ENCODE measurements at regions not wholly inside any gene's neighbourhood (a gene's known extent, or its start where the extent isn't known, plus 50 kb on each side); places are given as distances from the start of the nearest gene placed in this dataset.

DNA sequence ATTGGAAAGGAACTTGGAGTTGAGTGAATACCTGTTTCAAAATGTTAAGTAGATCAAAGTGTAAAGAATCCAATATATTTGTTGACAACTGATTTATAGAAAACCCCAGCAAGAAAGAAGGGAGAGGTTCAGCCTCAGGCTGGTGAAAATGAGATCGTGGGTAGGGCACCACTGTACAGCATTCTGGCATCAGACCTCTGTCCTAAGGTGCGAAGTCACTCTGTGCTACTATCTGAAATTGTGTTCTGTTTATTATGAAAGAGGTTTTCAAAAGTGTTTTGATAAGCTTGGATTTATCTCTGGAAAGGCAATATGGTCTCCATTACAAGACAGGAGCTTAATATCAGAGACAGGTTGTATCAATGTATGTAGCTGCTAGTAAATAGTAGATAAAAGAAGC is 80.5 kb upstream of the MAP4K3 start:
- 98% methylated on average over 2 of the region's 2 CpGs for WGBS
- no peaks in the 10 kb centered on the region for H3K36me3 ChIP-seq (ENCODE audit: control insufficient read depth in 2 of 2, insufficient read depth in 2 of 2, low read length in 1 of 2)
- no peak overlapping the region for H3K4me3 ChIP-seq (ENCODE audit: low read length in 2 of 2)
- peaks cover 0 to 3% of the 10 kb centered on the region in 2 donors for H3K4me1 ChIP-seq (ENCODE audit: control insufficient read depth in 2 of 2, insufficient read depth in 2 of 2, low read length in 2 of 2)
- no peak overlapping the region for H3K27ac ChIP-seq (ENCODE audit: low read depth in 1 of 2, low read length in 1 of 2)
- peaks cover 0 to 9% of the 10 kb centered on the region in 2 donors for H3K9me3 ChIP-seq (ENCODE audit: control insufficient read depth in 2 of 2, insufficient read depth in 1 of 2, low read length in 1 of 2)
- DNase-seq (ENCODE audit: low read depth in 6 of 9, low spot score in 9 of 9), result no peak
- no peaks in the 10 kb centered on the region for H3K27me3 ChIP-seq (ENCODE audit: control insufficient read depth in 2 of 2, insufficient read depth in 1 of 2, low read length in 1 of 2)

DNA sequence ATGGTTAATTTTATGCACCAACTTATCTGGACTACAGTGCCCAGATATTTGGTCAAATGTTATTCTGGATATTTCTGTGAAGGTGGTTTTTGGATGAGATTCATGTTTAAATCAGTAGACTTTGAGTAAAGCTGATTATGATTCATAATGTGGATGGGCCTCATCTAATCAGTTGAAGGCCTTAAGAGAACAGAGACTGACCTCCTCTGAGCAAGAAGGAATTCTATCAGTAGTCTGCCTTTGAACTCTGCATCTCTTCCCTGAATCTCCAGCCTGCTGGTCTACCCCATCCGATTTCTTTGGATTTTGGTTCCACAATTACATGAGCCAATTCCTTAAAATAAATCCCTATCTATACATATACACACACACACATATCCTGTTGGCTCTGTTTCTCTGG is 82.8 kb upstream of the MAP4K3 start:
- H3K4me1 ChIP-seq (ENCODE audit: control insufficient read depth in 2 of 2, insufficient read depth in 2 of 2, low read length in 2 of 2), result peaks cover 0 to 3% of the 10 kb centered on the region in 2 donors
- H3K9me3 ChIP-seq (ENCODE audit: control insufficient read depth in 2 of 2, insufficient read depth in 1 of 2, low read length in 1 of 2), result peaks cover 0 to 9% of the 10 kb centered on the region in 2 donors
- H3K27ac ChIP-seq (ENCODE audit: low read depth in 1 of 2, low read length in 1 of 2), result no peak overlapping the region
- no peaks in the 10 kb centered on the region for H3K36me3 ChIP-seq (ENCODE audit: control insufficient read depth in 2 of 2, insufficient read depth in 2 of 2, low read length in 1 of 2)
- no peak overlapping the region for H3K4me3 ChIP-seq (ENCODE audit: low read length in 2 of 2)
- WGBS, result 94% methylated on average over 1 of the region's 1 CpG
- no peak for DNase-seq (ENCODE audit: low read depth in 6 of 9, low spot score in 9 of 9)
- no peaks in the 10 kb centered on the region for H3K27me3 ChIP-seq (ENCODE audit: control insufficient read depth in 2 of 2, insufficient read depth in 1 of 2, low read length in 1 of 2)

DNA sequence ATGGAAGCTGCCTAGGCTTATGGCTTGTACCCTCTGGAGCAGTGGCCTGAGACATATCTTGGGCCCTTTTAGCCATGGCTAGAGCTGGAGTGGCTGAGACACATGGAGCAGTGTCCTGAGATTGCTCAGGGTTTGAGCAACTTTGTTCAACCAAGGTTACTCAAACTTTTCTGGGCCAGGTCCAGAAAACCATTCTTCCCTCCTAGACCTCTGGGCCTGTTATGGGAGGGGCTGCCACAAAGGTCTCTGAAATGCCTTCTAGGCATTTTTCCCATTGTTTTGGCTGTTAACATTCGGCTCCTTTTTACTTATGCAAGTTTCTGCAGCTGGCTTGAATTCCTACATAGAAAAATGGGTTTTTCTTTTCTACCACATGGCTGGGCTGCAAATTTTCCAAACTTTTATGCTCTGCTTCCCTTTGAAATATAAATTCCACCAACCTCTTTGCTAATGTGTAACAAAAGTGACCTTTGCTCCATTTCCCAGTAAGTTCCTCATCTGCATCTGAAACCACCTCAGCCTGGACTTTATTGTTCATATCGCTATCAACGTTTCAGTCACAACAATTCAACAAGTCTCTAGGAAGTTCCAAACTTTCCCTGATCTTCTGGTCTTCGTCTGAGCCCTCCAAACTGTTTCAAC is 84.9 kb upstream of the MAP4K3 start:
- DNase-seq (ENCODE audit: low read depth in 6 of 9, low spot score in 9 of 9), result no peak

DNA sequence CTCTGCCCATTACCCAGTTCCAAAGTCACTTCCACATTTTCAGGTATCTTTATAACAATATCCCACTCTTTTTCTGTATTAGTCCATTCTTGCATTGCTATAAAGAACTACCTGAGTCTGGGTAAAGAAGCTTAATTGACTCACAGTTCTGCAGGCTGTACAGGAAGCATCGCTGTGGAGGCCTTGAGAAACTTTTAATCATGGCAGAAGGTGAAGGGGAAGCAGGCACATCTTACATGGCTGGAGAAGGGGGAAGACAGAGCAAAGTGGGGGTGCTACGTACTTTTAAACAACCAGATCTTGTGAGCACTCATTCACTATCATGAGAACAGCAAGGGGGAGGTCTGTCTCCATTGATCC is 85.4 kb upstream of the MAP4K3 start:
- Histone ChIP-seq H3K27ac (ENCODE audit: low read depth in 1 of 2, low read length in 1 of 2) (no peak overlapping the region), H3K9me3 (ENCODE audit: control insufficient read depth in 2 of 2, insufficient read depth in 1 of 2, low read length in 1 of 2) (peaks cover 0 to 9% of the 10 kb centered on the region in 2 donors), H3K27me3 (ENCODE audit: control insufficient read depth in 2 of 2, insufficient read depth in 1 of 2, low read length in 1 of 2) (no peaks in the 10 kb centered on the region), H3K36me3 (ENCODE audit: control insufficient read depth in 2 of 2, insufficient read depth in 2 of 2, low read length in 1 of 2) (no peaks in the 10 kb centered on the region), H3K4me3 (ENCODE audit: low read length in 2 of 2) (no peak overlapping the region), H3K4me1 (ENCODE audit: control insufficient read depth in 2 of 2, insufficient read depth in 2 of 2, low read length in 2 of 2) (no peaks in the 10 kb centered on the region)
- DNase-seq (ENCODE audit: low read depth in 6 of 9, low spot score in 9 of 9), result no peak
- WGBS, result 73% methylated on average over 2 of the region's 2 CpGs

More for the DNA sequence above, 84.9 kb upstream of the MAP4K3 start:
- Histone ChIP-seq H3K4me1 (ENCODE audit: control insufficient read depth in 2 of 2, insufficient read depth in 2 of 2, low read length in 2 of 2) (no peaks in the 10 kb centered on the region), H3K36me3 (ENCODE audit: control insufficient read depth in 2 of 2, insufficient read depth in 2 of 2, low read length in 1 of 2) (no peaks in the 10 kb centered on the region), H3K4me3 (ENCODE audit: low read length in 2 of 2) (no peak overlapping the region), H3K27me3 (ENCODE audit: control insufficient read depth in 2 of 2, insufficient read depth in 1 of 2, low read length in 1 of 2) (no peaks in the 10 kb centered on the region), H3K9me3 (ENCODE audit: control insufficient read depth in 2 of 2, insufficient read depth in 1 of 2, low read length in 1 of 2) (peaks cover 0 to 9% of the 10 kb centered on the region in 2 donors), H3K27ac (ENCODE audit: low read depth in 1 of 2, low read length in 1 of 2) (no peak overlapping the region)
- WGBS, result 96% methylated on average over 4 of the region's 4 CpGs

DNA sequence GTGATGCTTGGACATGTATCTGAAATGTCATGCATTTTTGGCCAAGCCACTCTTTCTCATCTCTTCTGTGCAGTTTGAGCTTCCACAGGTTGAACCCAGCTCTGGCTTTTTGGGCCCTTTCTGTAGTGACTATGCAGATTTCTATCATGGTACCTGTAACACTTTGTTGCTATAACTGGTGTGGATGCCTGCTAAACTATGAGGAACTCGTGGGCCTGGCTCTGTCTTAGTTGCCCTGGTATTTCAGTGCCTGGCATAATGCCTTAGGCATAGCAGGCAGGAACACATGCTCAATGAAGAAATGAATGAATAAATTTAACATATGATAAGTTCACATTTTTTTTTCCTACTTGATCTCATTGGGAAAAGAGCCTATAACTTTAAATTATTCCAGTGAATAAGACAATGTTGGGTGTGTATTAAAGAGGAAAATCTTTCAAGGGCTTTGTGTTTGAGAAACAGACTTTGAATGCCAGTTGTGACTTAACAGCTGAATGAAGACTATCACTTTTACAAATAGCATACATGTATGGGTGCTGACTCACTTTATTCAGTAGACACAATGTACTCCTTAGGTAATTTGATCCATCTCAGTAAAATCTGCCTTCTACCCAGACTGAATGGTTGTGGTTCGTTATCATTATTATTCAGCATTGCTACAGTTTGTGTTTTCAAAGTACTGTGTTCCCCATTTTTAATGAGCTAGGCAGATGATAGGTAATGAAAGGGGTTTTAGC is 86.4 kb upstream of the MAP4K3 start:
- H3K27ac ChIP-seq (ENCODE audit: low read depth in 1 of 2, low read length in 1 of 2), result no peak overlapping the region
- no peak overlapping the region for H3K4me3 ChIP-seq (ENCODE audit: low read length in 2 of 2)
- WGBS, result 93% methylated on average over 2 of the region's 2 CpGs
- no peaks in the 10 kb centered on the region for H3K36me3 ChIP-seq (ENCODE audit: control insufficient read depth in 2 of 2, insufficient read depth in 2 of 2, low read length in 1 of 2)
- H3K4me1 ChIP-seq (ENCODE audit: control insufficient read depth in 2 of 2, insufficient read depth in 2 of 2, low read length in 2 of 2), result no peaks in the 10 kb centered on the region
- DNase-seq (ENCODE audit: low read depth in 6 of 9, low spot score in 9 of 9), result no peak
- no peaks in the 10 kb centered on the region for H3K27me3 ChIP-seq (ENCODE audit: control insufficient read depth in 2 of 2, insufficient read depth in 1 of 2, low read length in 1 of 2)
- H3K9me3 ChIP-seq (ENCODE audit: control insufficient read depth in 2 of 2, insufficient read depth in 1 of 2, low read length in 1 of 2), result peaks cover 0 to 9% of the 10 kb centered on the region in 2 donors

DNA sequence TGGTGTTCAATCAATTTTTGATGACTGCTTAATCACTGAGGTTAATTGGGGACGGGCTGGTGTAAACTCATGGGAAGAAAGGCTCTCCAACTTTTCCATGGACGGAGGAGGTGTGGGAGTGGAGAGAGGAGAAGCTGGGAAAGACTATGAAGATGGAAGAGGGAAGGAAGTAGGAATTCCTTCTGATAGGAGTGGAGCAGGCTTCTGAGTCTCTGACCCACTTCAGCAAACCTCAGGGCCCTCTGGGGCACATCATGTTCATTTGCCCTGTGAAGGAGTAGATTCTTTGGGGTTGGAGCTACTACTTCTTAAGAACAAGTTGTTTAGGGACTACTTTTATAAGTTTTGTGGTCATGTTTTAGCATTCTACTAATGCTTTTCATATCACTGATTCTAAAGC is 87.0 kb upstream of the MAP4K3 start:
- Histone ChIP-seq H3K4me1 (ENCODE audit: control insufficient read depth in 2 of 2, insufficient read depth in 2 of 2, low read length in 2 of 2) (no peaks in the 10 kb centered on the region), H3K9me3 (ENCODE audit: control insufficient read depth in 2 of 2, insufficient read depth in 1 of 2, low read length in 1 of 2) (peaks cover 0 to 9% of the 10 kb centered on the region in 2 donors), H3K27me3 (ENCODE audit: control insufficient read depth in 2 of 2, insufficient read depth in 1 of 2, low read length in 1 of 2) (no peaks in the 10 kb centered on the region), H3K4me3 (ENCODE audit: low read length in 2 of 2) (no peak overlapping the region), H3K27ac (ENCODE audit: low read depth in 1 of 2, low read length in 1 of 2) (no peak overlapping the region), H3K36me3 (ENCODE audit: control insufficient read depth in 2 of 2, insufficient read depth in 2 of 2, low read length in 1 of 2) (no peaks in the 10 kb centered on the region)
- DNase-seq (ENCODE audit: low read depth in 6 of 9, low spot score in 9 of 9), result no peak
- WGBS, result 98% methylated on average over 2 of the region's 2 CpGs

- H3K4me3 ChIP-seq (ENCODE audit: low read length in 2 of 2), result no peak overlapping the region
- H3K9me3 ChIP-seq (ENCODE audit: control insufficient read depth in 2 of 2, insufficient read depth in 1 of 2, low read length in 1 of 2), result peaks cover 0 to 9% of the 10 kb centered on the region in 2 donors
- WGBS, result 89% methylated on average over 7 of the region's 7 CpGs
- no peaks in the 10 kb centered on the region for H3K27me3 ChIP-seq (ENCODE audit: control insufficient read depth in 2 of 2, insufficient read depth in 1 of 2, low read length in 1 of 2)
- H3K4me1 ChIP-seq (ENCODE audit: control insufficient read depth in 2 of 2, insufficient read depth in 2 of 2, low read length in 2 of 2), result no peaks in the 10 kb centered on the region
- no peak overlapping the region for H3K27ac ChIP-seq (ENCODE audit: low read depth in 1 of 2, low read length in 1 of 2)
- no peaks in the 10 kb centered on the region for H3K36me3 ChIP-seq (ENCODE audit: control insufficient read depth in 2 of 2, insufficient read depth in 2 of 2, low read length in 1 of 2)
- DNase-seq (ENCODE audit: low read depth in 6 of 9, low spot score in 9 of 9), result no peak
These were observed 87.9 kb upstream of the MAP4K3 start for GRCh38 chr2:39524756-39525635.

GRCh38 chr2:39525636-39526412 is 88.7 kb upstream of the MAP4K3 start:
- no peaks in the 10 kb centered on the region for H3K36me3 ChIP-seq (ENCODE audit: control insufficient read depth in 2 of 2, insufficient read depth in 2 of 2, low read length in 1 of 2)
- peaks cover 0 to 9% of the 10 kb centered on the region in 2 donors for H3K9me3 ChIP-seq (ENCODE audit: control insufficient read depth in 2 of 2, insufficient read depth in 1 of 2, low read length in 1 of 2)
- 97% methylated on average over 7 of the region's 7 CpGs for WGBS
- H3K4me3 ChIP-seq (ENCODE audit: low read length in 2 of 2), result no peak overlapping the region
- no peaks in the 10 kb centered on the region for H3K4me1 ChIP-seq (ENCODE audit: control insufficient read depth in 2 of 2, insufficient read depth in 2 of 2, low read length in 2 of 2)
- no peak overlapping the region for H3K27ac ChIP-seq (ENCODE audit: low read depth in 1 of 2, low read length in 1 of 2)
- H3K27me3 ChIP-seq (ENCODE audit: control insufficient read depth in 2 of 2, insufficient read depth in 1 of 2, low read length in 1 of 2), result no peaks in the 10 kb centered on the region
- DNase-seq (ENCODE audit: low read depth in 6 of 9, low spot score in 9 of 9), result no peak

Data from thymus (tissue), 11 donors.